Neutrophil (primary cell): ENCODE measurements at regions not wholly inside any gene's neighbourhood (a gene's known extent, or its start where the extent isn't known, plus 50 kb on each side); places are given as distances from the start of the nearest gene placed in this dataset.

Experiments
- H3K27ac ChIP-seq: fragments of 200-600 bp; sonication (generic); 2 replicates; pipeline ENCODE4 v1.5.1; 2016; ENCODE audit warnings: mild to moderate bottlenecking, moderate library complexity
- H3K27me3 ChIP-seq: fragments of 200-600 bp; sonication (generic); 2 replicates; pipeline ENCODE4 v1.6.0; 2016; ENCODE audit warnings: mild to moderate bottlenecking
- H3K36me3 ChIP-seq: fragments of 200-600 bp; sonication (generic); 2 replicates; pipeline ENCODE4 v1.5.1; 2017
- H3K4me1 ChIP-seq, 2 experiments: fragments of 200-600 bp in 1 of 2; sonication (generic) in 1 of 2; 1 replicate in 1 of 2; 2 replicates in 1 of 2; pipeline versions ENCODE4 v1.5.1 to v1.6.1; 2013 to 2016; ENCODE audit warnings: low read depth in 1 of 2, low read length in 1 of 2, mild to moderate bottlenecking in 1 of 2, moderate library complexity in 1 of 2; ENCODE audit not compliant: control insufficient read depth in 1 of 2, insufficient read depth in 1 of 2
- H3K4me3 ChIP-seq, 2 experiments: fragments of 200-600 bp in 1 of 2; sonication (generic) in 1 of 2; 1 replicate in 1 of 2; 2 replicates in 1 of 2; pipeline ENCODE4 v1.5.1; 2013 to 2016; ENCODE audit warnings: low read depth in 1 of 2, low read length in 1 of 2, mild to moderate bottlenecking in 1 of 2, moderate library complexity in 1 of 2
- H3K9me3 ChIP-seq: fragments of 200-600 bp; sonication (generic); 2 replicates; pipeline ENCODE4 v1.5.1; 2016
- TF ChIP-seq, protein P1 (sequence below): fragments of 200-600 bp; sonication (generic); IDR thresholded peaks from 2 replicates; pipeline ENCODE4 v1.5.1; 2016; ENCODE audit warnings: antibody characterized with exemption

GRCh38 chr2:82875858-82876257, 1583.2 kb downstream of the SUCLG1 start:
- no peaks in the 10 kb centered on the region for H3K4me1 ChIP-seq
- H3K36me3 ChIP-seq: no peaks in the 10 kb centered on the region
- TF ChIP-seq, protein P1, sequence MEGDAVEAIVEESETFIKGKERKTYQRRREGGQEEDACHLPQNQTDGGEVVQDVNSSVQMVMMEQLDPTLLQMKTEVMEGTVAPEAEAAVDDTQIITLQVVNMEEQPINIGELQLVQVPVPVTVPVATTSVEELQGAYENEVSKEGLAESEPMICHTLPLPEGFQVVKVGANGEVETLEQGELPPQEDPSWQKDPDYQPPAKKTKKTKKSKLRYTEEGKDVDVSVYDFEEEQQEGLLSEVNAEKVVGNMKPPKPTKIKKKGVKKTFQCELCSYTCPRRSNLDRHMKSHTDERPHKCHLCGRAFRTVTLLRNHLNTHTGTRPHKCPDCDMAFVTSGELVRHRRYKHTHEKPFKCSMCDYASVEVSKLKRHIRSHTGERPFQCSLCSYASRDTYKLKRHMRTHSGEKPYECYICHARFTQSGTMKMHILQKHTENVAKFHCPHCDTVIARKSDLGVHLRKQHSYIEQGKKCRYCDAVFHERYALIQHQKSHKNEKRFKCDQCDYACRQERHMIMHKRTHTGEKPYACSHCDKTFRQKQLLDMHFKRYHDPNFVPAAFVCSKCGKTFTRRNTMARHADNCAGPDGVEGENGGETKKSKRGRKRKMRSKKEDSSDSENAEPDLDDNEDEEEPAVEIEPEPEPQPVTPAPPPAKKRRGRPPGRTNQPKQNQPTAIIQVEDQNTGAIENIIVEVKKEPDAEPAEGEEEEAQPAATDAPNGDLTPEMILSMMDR: no peak
- H3K4me3 ChIP-seq: no peak overlapping the region
- H3K9me3 ChIP-seq: no peaks in the 10 kb centered on the region
- H3K27me3 ChIP-seq: no peaks in the 10 kb centered on the region
- no peak overlapping the region for H3K27ac ChIP-seq

DNA sequence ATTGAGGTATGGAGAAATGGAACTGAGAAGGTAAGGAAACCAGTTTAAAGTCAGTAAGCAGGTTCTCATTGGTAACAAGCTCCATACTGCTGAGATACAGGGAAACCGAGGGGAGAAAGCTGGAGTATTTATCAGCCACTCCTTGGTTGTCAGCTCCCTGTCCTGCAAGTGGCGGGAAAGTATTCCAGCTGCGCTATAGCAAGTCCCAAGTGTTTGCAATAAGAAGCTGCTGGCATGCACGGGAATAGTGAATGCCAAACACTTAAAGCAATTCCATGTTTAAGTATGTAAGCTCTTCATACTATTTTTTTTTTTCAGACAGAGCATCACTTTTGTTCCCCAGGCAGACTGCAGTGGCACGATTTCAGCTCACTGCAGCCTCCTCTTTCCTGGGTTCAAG, 1601.1 kb downstream of the SUCLG1 start:
- Histone ChIP-seq H3K27ac (no peak overlapping the region), H3K9me3 (no peaks in the 10 kb centered on the region), H3K4me3 (no peak overlapping the region), H3K4me1 (no peaks in the 10 kb centered on the region), H3K36me3 (no peaks in the 10 kb centered on the region), H3K27me3 (no peaks in the 10 kb centered on the region)
- TF ChIP-seq, protein P1: no peak

DNA sequence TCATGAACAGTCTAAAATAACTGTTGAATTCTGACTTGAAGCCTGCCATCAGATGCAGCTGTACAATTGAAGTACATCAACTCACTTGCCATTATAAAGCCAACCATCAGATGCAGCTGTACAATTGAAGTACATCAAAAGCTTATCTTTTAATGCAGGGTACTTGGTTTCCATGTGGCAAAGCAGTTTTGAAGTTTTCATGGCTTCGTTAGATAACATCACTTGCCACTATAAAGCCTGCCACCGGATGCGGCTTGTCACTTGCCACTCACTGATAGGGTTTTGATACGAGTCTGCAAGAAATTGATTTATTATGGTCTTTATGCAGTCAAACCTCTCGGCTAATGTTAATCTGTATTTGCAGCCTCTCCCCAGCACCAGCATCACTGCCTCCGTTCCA, 1605.8 kb downstream of the SUCLG1 start:
- no peaks in the 10 kb centered on the region for H3K4me1 ChIP-seq
- H3K9me3 ChIP-seq: no peaks in the 10 kb centered on the region
- TF ChIP-seq, protein P1: no peak
- H3K4me3 ChIP-seq: no peak overlapping the region
- no peaks in the 10 kb centered on the region for H3K36me3 ChIP-seq
- H3K27me3 ChIP-seq: no peaks in the 10 kb centered on the region
- H3K27ac ChIP-seq: no peak overlapping the region

DNA sequence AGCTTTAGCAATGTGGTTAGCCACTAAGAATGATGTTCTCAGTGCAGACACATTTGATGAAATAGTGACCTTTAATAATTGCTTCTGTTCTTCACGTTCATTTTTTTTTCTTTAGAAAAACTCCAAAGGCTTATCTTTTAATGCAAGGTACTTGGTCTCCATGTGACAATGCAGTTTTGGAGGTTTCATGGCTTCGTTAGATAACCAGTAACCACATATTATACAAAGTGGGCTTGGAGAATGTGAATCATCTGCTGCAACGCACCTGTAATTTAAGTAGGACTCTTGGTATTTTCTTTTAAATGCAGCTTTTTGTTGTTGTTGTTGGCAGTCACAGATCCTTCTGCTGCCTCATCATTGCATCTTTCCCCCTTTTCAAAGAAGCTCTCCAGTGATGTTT, 1606.3 kb downstream of the SUCLG1 start:
- Histone ChIP-seq H3K27me3 (no peaks in the 10 kb centered on the region), H3K4me3 (no peak overlapping the region), H3K36me3 (no peaks in the 10 kb centered on the region), H3K9me3 (no peaks in the 10 kb centered on the region), H3K4me1 (no peaks in the 10 kb centered on the region), H3K27ac (no peak overlapping the region)
- TF ChIP-seq, protein P1: no peak

- H3K36me3 ChIP-seq: no peaks in the 10 kb centered on the region
- no peaks in the 10 kb centered on the region for H3K9me3 ChIP-seq
- H3K4me3 ChIP-seq: no peak overlapping the region
- no peaks in the 10 kb centered on the region for H3K27me3 ChIP-seq
- H3K4me1 ChIP-seq: no peaks in the 10 kb centered on the region
- no peak overlapping the region for H3K27ac ChIP-seq
- TF ChIP-seq, protein P1: no peak
These were observed 1610.8 kb downstream of the SUCLG1 start for GRCh38 chr2:82848285-82848684.

- peaks cover 0 to 5% of the 10 kb centered on the region in 2 experiments for H3K4me1 ChIP-seq
- no peak overlapping the region for H3K27ac ChIP-seq
- H3K36me3 ChIP-seq: no peaks in the 10 kb centered on the region
- no peak overlapping the region for H3K4me3 ChIP-seq
- no peaks in the 10 kb centered on the region for H3K9me3 ChIP-seq
- TF ChIP-seq, protein P1: no peak
- H3K27me3 ChIP-seq: no peaks in the 10 kb centered on the region
These were observed 1620.0 kb downstream of the SUCLG1 start for GRCh38 chr2:82839036-82839435.
